Ascending aorta (tissue), 2 donors: ENCODE measurements at regions not wholly inside any gene's neighbourhood (a gene's known extent, or its start where the extent isn't known, plus 50 kb on each side); places are given as distances from the start of the nearest gene placed in this dataset.

Source experiments
- DNase-seq, 2 donors: peaks; one replicate each; pipeline ENCODE4 v3.0.0-alpha.2; 2019; ENCODE audit warnings: low spot score in 2 of 2
- H3K27ac ChIP-seq, 2 donors: fragments of 200-600 bp; sonication (generic); one replicate each; pipeline ENCODE4 v1.5.1; 2016 to 2017; ENCODE audit warnings: mild to moderate bottlenecking in 1 of 2
- H3K27me3 ChIP-seq: fragments of 200-600 bp; sonication (generic); one replicate; pipeline ENCODE4 v1.5.1; 2017
- H3K36me3 ChIP-seq, 2 donors: fragments of 200-600 bp; sonication (generic); one replicate each; pipeline ENCODE4 v1.5.1; 2016
- H3K4me1 ChIP-seq, 2 donors: fragments of 200-600 bp; sonication (generic); one replicate each; pipeline ENCODE4 v1.5.1; 2016 to 2017; ENCODE audit warnings: mild to moderate bottlenecking in 1 of 2
- H3K4me3 ChIP-seq, 2 donors: fragments of 200-600 bp; sonication (generic); one replicate each; pipeline ENCODE4 v1.5.1; 2016 to 2017; ENCODE audit warnings: mild to moderate bottlenecking in 1 of 2
- H3K9me3 ChIP-seq, 2 donors: fragments of 200-600 bp; sonication (generic); one replicate each; pipeline ENCODE4 v1.5.1; 2016
- intact Hi-C: fragments of 100-400 bp; cut with DNase I; formaldehyde crosslinking; loops from one replicate; pipeline ENCODE4 v1.15.1; 2023
- TF ChIP-seq, protein P1 (sequence below), 3 experiments: fragments of 200-600 bp in 2 of 3; fragments of 450-650 bp in 1 of 3; sonication (generic) in 2 of 3; IDR thresholded peaks; one replicate each; pipeline ENCODE4 v1.5.1; 2016 to 2019; ENCODE audit warnings: antibody characterized with exemption in 3 of 3, mild to moderate bottlenecking in 1 of 3, moderate library complexity in 1 of 3

DNA sequence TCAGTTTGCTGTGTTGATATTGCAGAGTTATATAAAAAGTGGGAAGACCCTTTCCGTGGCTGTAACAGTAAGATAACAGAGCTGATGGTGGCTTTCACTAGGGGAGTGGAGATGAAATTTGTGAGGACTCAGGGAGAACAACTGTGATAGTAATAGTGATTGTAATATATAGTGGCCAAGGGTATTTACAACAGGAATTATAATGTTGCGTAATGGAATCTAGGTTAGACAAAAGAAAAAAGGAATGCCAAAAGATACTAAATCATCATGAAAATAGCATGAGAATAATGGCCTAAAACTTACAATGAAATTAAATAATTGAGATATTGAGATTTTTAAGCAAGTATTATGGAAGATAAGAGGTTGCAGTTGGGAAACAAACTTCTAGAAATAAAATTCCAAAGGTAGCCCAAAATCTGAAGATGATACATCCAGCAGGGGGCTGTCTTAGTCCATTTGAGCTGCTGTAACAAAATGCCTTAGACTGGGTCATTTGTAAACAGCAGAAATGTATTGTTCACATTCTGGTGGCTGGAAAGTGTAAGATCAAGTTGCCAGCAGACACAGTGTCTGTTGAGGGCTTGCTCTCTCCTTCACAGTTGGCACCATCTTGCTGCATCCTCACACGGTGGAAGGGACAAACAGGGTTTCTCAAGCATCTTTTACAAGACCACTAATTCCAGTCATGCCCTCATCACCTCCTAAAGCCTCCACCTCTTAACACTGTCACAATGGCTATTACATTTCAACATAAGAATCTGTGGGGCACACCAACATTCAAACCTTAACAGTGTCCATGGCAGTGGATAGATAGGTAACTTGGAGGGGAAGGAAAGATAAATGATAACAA, 711.2 kb downstream of the MRPL39 start:
- no peaks in the 10 kb centered on the region for H3K27me3 ChIP-seq
- no peak overlapping the region for H3K27ac ChIP-seq
- intact Hi-C loops = no loop called here
- no peaks in the 10 kb centered on the region for H3K4me1 ChIP-seq
- DNase-seq = no peak
- TF ChIP-seq, protein P1, sequence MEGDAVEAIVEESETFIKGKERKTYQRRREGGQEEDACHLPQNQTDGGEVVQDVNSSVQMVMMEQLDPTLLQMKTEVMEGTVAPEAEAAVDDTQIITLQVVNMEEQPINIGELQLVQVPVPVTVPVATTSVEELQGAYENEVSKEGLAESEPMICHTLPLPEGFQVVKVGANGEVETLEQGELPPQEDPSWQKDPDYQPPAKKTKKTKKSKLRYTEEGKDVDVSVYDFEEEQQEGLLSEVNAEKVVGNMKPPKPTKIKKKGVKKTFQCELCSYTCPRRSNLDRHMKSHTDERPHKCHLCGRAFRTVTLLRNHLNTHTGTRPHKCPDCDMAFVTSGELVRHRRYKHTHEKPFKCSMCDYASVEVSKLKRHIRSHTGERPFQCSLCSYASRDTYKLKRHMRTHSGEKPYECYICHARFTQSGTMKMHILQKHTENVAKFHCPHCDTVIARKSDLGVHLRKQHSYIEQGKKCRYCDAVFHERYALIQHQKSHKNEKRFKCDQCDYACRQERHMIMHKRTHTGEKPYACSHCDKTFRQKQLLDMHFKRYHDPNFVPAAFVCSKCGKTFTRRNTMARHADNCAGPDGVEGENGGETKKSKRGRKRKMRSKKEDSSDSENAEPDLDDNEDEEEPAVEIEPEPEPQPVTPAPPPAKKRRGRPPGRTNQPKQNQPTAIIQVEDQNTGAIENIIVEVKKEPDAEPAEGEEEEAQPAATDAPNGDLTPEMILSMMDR (IDR thresholded peaks at IDR 0.05) = no peak
- H3K9me3 ChIP-seq = no peaks in the 10 kb centered on the region
- no peak overlapping the region for H3K4me3 ChIP-seq
- H3K36me3 ChIP-seq = no peaks in the 10 kb centered on the region

DNA sequence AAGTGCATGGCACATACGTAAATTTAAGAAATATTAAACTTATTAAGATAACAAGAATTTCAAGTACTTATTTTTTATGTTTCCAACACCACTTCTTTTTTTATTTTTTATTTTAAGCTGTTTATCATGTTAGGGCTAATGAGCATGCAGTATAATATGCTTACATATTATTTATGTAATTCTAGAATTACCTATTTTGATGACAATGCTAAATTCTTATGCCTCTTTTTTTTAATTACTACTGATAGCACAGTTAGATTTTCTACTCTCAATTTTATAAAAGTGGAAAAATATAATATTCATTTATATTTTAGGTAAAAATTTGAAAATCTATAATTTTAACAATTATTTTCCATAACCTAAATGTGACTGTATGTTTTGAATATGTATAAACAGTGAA, 713.0 kb downstream of the MRPL39 start:
- no peak for DNase-seq
- Histone ChIP-seq H3K36me3 (no peaks in the 10 kb centered on the region), H3K4me3 (no peak overlapping the region), H3K9me3 (no peaks in the 10 kb centered on the region), H3K4me1 (no peaks in the 10 kb centered on the region), H3K27ac (no peak overlapping the region), H3K27me3 (no peaks in the 10 kb centered on the region)
- intact Hi-C loops = no loop called here
- TF ChIP-seq, protein P1 (IDR thresholded peaks at IDR 0.05) = no peak

DNA sequence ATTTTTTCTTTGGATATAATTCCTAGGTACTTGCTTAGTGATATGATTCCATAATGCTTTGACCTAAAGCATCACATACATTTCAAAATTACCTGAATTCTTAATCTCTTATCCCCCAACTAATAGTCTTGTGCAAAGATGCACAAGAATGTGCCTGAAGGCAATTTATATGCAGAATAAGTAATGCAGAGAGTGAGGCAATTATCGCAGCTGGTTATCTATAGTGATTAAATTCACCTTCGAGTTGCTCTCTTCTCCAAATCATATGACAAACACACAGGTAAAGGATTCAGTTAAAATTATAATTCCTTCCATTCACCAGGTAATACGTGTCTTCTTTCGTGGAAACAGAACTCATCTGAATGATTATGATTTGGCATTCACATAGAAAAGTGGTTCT, 717.3 kb downstream of the MRPL39 start:
- H3K4me3 ChIP-seq = no peak overlapping the region
- H3K27me3 ChIP-seq = no peaks in the 10 kb centered on the region
- H3K4me1 ChIP-seq = no peaks in the 10 kb centered on the region
- H3K27ac ChIP-seq = no peak overlapping the region
- DNase-seq = no peak
- intact Hi-C loops = no loop called here
- TF ChIP-seq, protein P1 (IDR thresholded peaks at IDR 0.05) = no peak
- no peaks in the 10 kb centered on the region for H3K36me3 ChIP-seq
- H3K9me3 ChIP-seq = no peaks in the 10 kb centered on the region

DNA sequence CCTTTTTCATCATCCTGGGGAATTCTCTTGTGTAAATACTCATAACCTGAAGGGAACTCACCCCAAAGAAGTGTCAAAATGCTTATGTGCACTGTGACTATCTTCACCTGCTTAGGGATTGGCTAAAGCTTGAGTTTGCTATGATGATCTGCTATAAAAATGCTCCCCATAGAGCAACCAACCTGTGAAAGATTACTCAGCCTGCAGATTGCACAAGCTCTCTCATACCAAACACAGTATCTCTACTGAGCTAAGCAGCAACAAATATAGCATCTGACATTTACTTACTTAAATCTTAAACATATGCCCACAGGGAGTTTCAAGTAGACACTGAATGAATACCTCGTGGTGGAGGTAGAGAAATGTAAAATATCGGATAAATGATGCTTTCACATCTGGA, 725.8 kb downstream of the MRPL39 start:
- Histone ChIP-seq H3K36me3 (no peaks in the 10 kb centered on the region), H3K27me3 (no peaks in the 10 kb centered on the region), H3K27ac (no peak overlapping the region), H3K4me1 (no peaks in the 10 kb centered on the region), H3K9me3 (no peaks in the 10 kb centered on the region), H3K4me3 (no peak overlapping the region)
- intact Hi-C loops = no loop called here
- no peak for DNase-seq
- TF ChIP-seq, protein P1 (IDR thresholded peaks at IDR 0.05) = no peak

DNA sequence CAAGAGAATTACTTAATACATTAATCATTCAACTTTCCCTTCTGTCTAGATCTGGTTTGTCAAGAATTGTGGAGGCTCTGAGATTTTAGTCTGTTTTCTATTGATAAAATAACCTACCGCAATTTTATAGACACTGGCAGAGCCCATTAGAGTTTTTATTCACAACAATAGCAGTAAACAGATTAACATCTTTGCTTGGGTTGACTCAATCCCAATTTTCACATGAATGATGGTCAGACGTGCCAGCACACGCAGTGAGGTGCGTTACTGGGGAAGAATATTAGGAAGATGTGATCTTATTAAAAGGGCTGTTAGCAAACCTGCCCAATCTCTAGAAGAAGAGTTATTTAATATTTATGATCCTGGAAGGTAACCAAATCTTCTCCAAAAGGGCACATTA, 736.6 kb downstream of the MRPL39 start:
- TF ChIP-seq, protein P1 (IDR thresholded peaks at IDR 0.05) = no peak
- no peaks in the 10 kb centered on the region for H3K27me3 ChIP-seq
- no peak for DNase-seq
- H3K27ac ChIP-seq = no peak overlapping the region
- no peak overlapping the region for H3K4me3 ChIP-seq
- no peaks in the 10 kb centered on the region for H3K9me3 ChIP-seq
- intact Hi-C loops = no loop called here
- no peaks in the 10 kb centered on the region for H3K4me1 ChIP-seq
- H3K36me3 ChIP-seq = no peaks in the 10 kb centered on the region
